Colon (tissue), 2 donors: ENCODE measurements at regions not wholly inside any gene's neighbourhood (a gene's known extent, or its start where the extent isn't known, plus 50 kb on each side); places are given as distances from the start of the nearest gene placed in this dataset.
A peak's percentile ranks its signal among the peaks of the same experiment; 100 is the strongest.

Experiments
- FAIRE-seq: peaks from 2 replicates; lab custom pipeline; 2012; peaks lifted over from hg19 to GRCh38; lab: Jason Lieb, UNC
- donor health status: control.
- donor health status: control.

DNA sequence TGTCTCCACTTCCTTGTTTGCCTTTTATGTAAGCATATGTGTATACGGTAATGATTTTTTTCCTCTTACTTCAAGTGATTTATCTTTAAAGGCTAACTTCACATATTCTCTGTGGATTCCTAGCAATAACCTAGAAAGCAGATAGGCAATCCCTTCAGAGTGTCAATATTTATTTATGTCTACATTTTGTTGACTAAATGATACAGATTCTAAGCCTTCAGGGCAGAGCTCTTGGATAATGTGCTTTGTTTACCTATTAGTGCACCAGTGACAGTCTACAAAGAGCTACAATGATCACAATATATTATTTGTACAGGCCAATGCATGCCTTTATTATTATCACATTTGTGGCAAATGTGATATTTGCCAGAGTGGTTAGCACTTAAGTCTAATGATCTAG, 406.2 kb downstream of the EFNB2 start:
- no peak for FAIRE-seq

DNA sequence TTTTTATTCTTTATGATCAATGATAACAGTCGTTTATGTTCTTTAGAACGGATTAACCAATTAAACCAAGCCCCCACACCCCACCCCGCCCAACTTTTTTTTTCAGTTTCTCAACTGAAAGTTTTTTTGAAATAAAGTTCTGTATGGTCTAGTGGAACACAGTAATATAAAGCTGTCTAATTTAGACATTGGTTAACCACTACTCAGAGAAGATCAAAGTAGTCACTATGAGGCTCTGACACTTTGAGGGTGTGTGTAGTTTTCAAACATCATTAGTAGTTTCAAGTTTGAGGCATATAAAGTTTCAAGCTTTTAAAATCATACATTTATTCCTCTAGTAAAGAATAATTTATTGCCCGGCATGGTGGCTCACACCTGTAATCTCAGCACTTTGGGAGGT, 413.2 kb downstream of the EFNB2 start:
- no peak for FAIRE-seq

- FAIRE-seq: no peak
Observed at GRCh38 chr13:106121173-106121754, 414.2 kb downstream of the EFNB2 start.

GRCh38 chr13:106118996-106119395, 416.5 kb downstream of the EFNB2 start:
- no peak for FAIRE-seq

DNA sequence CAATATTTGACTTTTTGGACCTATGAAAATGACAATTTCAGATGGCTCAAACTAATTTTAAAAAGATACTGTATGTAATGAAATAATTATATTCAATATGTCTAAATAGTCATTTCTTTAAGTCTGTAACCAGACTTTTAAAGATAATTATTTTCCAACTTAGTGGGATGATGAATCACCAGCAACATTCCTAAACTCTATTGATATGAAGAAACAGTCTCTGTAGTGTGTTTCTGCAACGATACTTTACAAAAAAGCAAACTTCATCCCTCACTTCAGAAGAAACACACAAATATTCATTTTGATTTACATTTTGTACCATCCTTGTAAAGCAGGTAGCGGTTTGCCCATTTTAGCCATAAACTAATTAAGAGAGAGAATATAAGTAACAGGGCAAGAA, 417.4 kb downstream of the EFNB2 start:
- FAIRE-seq: no peak

- no peak for FAIRE-seq
Observed at GRCh38 chr13:106117640-106118039, 417.8 kb downstream of the EFNB2 start.

GRCh38 chr13:106117035-106117434, 418.4 kb downstream of the EFNB2 start:
- no peak for FAIRE-seq

DNA sequence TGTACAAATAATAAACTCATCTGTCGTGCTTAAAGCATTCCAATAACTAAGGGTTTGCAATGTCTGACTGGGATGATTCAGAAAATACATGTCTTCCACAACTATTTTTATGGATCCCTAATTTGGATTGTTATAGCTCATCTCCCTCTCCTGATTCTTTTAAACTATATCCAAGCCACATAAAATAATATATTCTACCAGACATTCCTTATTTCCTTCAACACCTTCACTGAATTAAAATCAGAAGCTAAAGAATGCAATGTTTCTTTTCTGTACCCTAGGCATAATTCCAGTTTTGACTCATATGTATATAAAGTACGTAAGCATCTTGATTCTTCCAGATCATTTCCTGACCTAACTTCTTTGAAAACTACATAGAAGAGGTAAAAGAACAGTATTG, 420.4 kb downstream of the EFNB2 start:
- FAIRE-seq: no peak

- FAIRE-seq: no peak
Observed at GRCh38 chr13:106113796-106114195, 421.7 kb downstream of the EFNB2 start.

DNA sequence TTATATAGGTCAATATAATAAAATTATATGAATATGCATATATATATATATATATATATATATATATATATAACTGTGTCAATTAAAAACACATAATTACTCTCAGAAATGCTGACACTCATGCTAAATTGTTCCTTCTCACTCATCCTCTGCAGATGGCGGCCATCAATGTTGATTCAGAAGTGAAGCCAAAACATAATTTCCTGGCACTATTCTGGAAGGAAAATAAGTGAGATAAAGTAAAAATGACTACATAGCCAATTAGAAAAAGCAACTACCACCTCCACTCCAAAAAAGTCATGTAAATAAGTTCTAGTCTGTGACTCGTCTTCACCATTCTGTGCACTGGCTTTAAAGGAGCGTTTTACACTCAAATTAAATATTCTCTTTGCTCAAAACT, 423.3 kb downstream of the EFNB2 start:
- no peak for FAIRE-seq

DNA sequence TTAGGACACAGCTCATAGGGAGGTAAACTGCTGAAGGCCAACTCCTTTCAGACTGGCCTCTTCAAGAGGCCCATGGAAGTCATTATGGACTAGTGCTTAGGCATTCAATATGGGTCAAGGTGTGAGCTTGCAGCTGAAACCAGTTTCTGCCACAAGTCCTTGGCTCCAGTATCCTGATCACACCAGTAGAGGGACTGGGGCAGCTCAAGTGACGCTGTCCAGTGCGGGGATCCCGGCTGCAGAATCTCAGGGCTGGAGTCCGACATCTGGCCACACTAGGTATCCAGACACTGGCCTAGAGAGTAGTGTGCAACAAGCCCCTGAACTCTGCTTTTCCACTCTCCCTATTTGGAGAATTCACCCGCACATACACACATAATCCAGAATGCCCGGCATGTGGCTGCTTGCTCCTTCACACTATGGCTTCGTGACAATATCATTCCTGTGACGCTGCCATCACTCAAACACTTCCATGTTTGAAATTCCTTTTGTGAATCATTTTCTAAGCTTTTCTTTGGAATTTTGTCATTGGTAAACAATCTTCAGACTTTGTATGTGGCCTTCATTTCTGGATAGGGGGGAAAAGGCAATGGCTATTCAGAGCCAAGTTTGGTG, 425.1 kb downstream of the EFNB2 start:
- FAIRE-seq: no peak

DNA sequence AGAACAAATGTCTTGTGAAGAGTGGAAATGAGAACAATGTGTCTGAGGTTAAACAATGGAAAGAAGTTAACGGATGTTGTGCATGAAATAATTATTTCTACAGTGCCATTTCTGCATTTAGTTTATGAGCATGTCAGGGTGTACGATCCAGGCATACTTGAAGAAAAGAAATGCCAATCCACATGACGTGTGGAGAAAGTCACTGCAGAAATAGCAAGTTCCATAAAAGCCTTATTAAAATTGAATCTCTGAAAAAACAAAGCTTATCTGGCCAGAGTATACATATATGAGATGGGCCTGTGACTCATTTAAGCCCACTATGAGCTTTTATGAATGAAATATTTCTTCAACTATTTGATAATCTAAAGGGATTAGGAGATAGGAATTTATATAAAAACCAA, 426.1 kb downstream of the EFNB2 start:
- FAIRE-seq: no peak

- FAIRE-seq: no peak
Observed at GRCh38 chr13:106108346-106108745, 427.1 kb downstream of the EFNB2 start.

DNA sequence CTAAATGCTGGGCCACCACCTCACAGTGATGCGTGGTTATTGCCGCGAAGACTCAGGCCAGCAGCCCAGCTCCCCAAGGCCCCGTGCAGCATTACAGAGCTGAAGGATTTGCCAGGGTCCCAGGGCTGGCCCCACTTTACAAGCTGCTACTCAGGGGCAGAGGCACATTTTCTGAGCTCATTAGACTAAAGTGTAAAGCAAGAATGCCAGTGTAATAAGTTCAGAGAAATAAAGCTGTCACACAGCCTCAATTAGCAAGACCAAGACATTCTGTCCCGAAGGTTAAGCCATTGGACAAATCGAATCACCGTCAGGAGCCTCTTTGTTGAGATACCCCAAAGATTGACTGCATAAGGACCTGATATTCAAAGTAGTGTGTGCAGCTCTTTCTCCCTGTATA, 428.4 kb downstream of the EFNB2 start:
- FAIRE-seq: no peak

DNA sequence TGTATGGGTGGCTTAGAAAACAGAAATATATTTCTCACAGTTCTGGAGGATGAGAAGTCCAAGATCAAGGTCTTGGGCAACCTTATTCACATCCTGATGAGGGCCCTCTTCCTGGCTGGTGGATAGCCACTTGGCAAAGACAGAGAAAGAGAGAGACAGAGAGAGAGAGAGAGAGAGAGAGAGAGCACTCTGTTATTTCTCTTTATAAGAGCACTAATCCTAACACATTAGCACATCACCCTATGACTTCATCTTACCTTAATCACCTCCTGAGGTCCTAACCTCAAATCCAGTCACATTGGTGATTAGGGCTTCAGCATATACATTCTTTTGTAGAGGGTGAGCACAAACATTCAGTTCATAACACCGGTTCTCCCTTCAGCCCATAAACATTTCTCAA, 430.3 kb downstream of the EFNB2 start:
- FAIRE-seq: no peak

DNA sequence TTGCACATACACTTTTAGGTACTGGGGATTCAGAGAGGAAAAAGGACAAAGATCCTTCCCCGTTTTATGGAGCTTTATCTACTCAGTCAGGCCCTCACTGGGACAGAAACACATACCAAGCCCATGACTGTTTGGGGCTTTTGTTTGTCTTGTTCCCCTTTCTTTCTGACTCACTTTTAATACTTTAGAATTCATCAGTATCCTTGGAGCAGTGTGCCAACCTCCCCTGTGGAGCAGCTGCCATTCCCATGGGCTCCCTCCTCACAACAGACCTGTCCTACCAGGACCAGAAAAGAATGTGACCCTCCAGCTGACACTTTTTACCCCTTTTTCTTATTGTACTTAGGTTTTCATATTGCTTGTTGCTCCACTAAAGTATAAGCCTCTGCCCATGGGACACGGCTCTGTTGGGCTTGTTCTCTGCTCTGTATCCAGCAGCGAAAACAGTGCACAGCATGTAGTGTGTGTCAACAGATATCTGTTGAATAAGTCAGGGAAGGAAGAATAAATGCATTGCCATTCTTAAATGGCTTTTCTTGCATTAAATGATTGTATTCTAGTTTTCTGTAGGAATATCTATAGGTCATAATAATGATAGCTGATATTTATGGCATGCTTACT, 431.1 kb downstream of the EFNB2 start:
- no peak for FAIRE-seq

DNA sequence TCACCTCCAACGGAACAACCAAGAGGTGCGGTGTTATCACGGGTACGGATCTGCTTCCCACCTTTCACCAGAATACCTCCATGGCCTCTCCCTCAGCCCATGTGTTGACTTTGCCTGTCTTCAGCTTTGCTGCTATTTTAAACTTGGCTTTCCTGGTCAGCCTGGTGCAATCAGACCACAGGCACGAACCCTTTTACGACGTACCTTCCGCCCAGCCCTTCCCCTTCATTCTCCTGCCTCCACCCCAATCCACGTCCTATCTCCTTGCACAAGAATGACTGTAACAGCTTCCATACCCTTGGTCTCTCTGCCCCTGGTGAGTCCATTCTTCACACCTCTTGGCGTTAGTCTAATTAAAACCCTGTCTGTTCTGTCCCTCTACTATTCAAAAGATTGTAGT, 431.7 kb downstream of the EFNB2 start:
- FAIRE-seq: no peak

GRCh38 chr13:106102786-106103185, 432.7 kb downstream of the EFNB2 start:
- FAIRE-seq: no peak

GRCh38 chr13:106101201-106101600, 434.3 kb downstream of the EFNB2 start:
- no peak for FAIRE-seq

GRCh38 chr13:106100171-106100919, 435.1 kb downstream of the EFNB2 start:
- FAIRE-seq: peak; percentile 51

GRCh38 chr13:106099765-106100164, 435.7 kb downstream of the EFNB2 start:
- no peak for FAIRE-seq

- no peak for FAIRE-seq
Observed at GRCh38 chr13:106098778-106099177, 436.7 kb downstream of the EFNB2 start.

GRCh38 chr13:106096661-106097092, 438.8 kb downstream of the EFNB2 start:
- FAIRE-seq: peak; percentile 84
